ENCODE measurements at regions not wholly inside any gene's neighbourhood (a gene's known extent, or its start where the extent isn't known, plus 50 kb on each side); places are given as distances from the start of the nearest gene placed in this dataset.

GRCh38 chr4:156414406-156414805 is 460.7 kb upstream of the CTSO start:
- no peak for DNase-seq (ENCODE audit: low spot score in 2 of 2)
- no peaks in the 10 kb centered on the region for H3K27me3 ChIP-seq
- H3K4me1 ChIP-seq, result no peaks in the 10 kb centered on the region

GRCh38 chr4:156413239-156414135 is 459.8 kb upstream of the CTSO start:
- WGBS, result 52% methylated on average over 3 of the region's 3 CpGs
- H3K4me3 ChIP-seq, result no peak overlapping the region
- H3K27me3 ChIP-seq, result no peaks in the 10 kb centered on the region
- no peaks in the 10 kb centered on the region for H3K9me3 ChIP-seq
- DNase-seq (ENCODE audit: low spot score in 2 of 2), result no peak
- H3K27ac ChIP-seq, result no peak overlapping the region
- H3K36me3 ChIP-seq, result no peaks in the 10 kb centered on the region
- H3K4me1 ChIP-seq, result no peaks in the 10 kb centered on the region
- TF ChIP-seq POLR2A (IDR thresholded peaks at IDR 0.05) (no peak), POLR2AphosphoS5 (IDR thresholded peaks at IDR 0.05) (no peak), CTCF (IDR thresholded peaks at IDR 0.05) (no peak), EP300 (IDR thresholded peaks at IDR 0.05) (no peak)

More at GRCh38 chr4:156414406-156414805, 460.7 kb upstream of the CTSO start:
- Histone ChIP-seq H3K9me3 (no peaks in the 10 kb centered on the region), H3K27ac (no peak overlapping the region), H3K4me3 (no peak overlapping the region), H3K36me3 (no peaks in the 10 kb centered on the region)
- TF ChIP-seq POLR2AphosphoS5 (IDR thresholded peaks at IDR 0.05) (no peak), CTCF (IDR thresholded peaks at IDR 0.05) (no peak), EP300 (IDR thresholded peaks at IDR 0.05) (no peak), POLR2A (IDR thresholded peaks at IDR 0.05) (no peak)

GRCh38 chr4:156411531-156411930 is 457.9 kb upstream of the CTSO start:
- no peaks in the 10 kb centered on the region for H3K4me1 ChIP-seq
- H3K27ac ChIP-seq, result no peak overlapping the region
- no peak overlapping the region for H3K4me3 ChIP-seq
- no peak for TF ChIP-seq POLR2A (IDR thresholded peaks at IDR 0.05)
- no peak for TF ChIP-seq EP300 (IDR thresholded peaks at IDR 0.05)
- TF ChIP-seq POLR2AphosphoS5 (IDR thresholded peaks at IDR 0.05), result no peak
- no peak for TF ChIP-seq CTCF (IDR thresholded peaks at IDR 0.05)
- H3K27me3 ChIP-seq, result no peaks in the 10 kb centered on the region
- WGBS, result 67% methylated on average over 2 of the region's 2 CpGs
- no peaks in the 10 kb centered on the region for H3K9me3 ChIP-seq
- no peaks in the 10 kb centered on the region for H3K36me3 ChIP-seq
- no peak for DNase-seq (ENCODE audit: low spot score in 2 of 2)

GRCh38 chr4:156408749-156409148 is 455.1 kb upstream of the CTSO start:
- H3K36me3 ChIP-seq, result no peaks in the 10 kb centered on the region
- no peaks in the 10 kb centered on the region for H3K9me3 ChIP-seq
- 93% methylated on average over 4 of the region's 4 CpGs for WGBS
- TF ChIP-seq POLR2AphosphoS5 (IDR thresholded peaks at IDR 0.05), result no peak
- no peaks in the 10 kb centered on the region for H3K27me3 ChIP-seq
- no peak overlapping the region for H3K27ac ChIP-seq
- no peak overlapping the region for H3K4me3 ChIP-seq
- no peaks in the 10 kb centered on the region for H3K4me1 ChIP-seq
- no peak for DNase-seq (ENCODE audit: low spot score in 2 of 2)

GRCh38 chr4:156401371-156401770 is 447.7 kb upstream of the CTSO start:
- DNase-seq (ENCODE audit: low spot score in 2 of 2), result no peak
- H3K27me3 ChIP-seq, result no peaks in the 10 kb centered on the region
- no peak overlapping the region for H3K4me3 ChIP-seq
- H3K4me1 ChIP-seq, result no peaks in the 10 kb centered on the region
- no peaks in the 10 kb centered on the region for H3K36me3 ChIP-seq
- WGBS, result 38% methylated on average over 2 of the region's 2 CpGs
- no peak overlapping the region for H3K27ac ChIP-seq
- TF ChIP-seq EP300 (IDR thresholded peaks at IDR 0.05) (no peak), POLR2A (IDR thresholded peaks at IDR 0.05) (no peak), CTCF (IDR thresholded peaks at IDR 0.05) (no peak), POLR2AphosphoS5 (IDR thresholded peaks at IDR 0.05) (no peak)
- H3K9me3 ChIP-seq, result no peaks in the 10 kb centered on the region

All from suprapubic skin (tissue), 4 donors.